ENCODE measurements at regions not wholly inside any gene's neighbourhood (a gene's known extent, or its start where the extent isn't known, plus 50 kb on each side); places are given as distances from the start of the nearest gene placed in this dataset.

GRCh38 chr1:65493802-65494201, 73.3 kb downstream of the LEPR start:
- TF ChIP-seq CTCF (IDR thresholded peaks at IDR 0.05; ENCODE audit: poor library complexity): no peak
- TF ChIP-seq EZH2phosphoT487 (IDR thresholded peaks at IDR 0.05; ENCODE audit: low read depth, severe bottlenecking, unreplicated experiment): no peak

All from hepatocyte (in vitro differentiated cells).